Liver (tissue), 8 donors: ENCODE measurements at regions not wholly inside any gene's neighbourhood (a gene's known extent, or its start where the extent isn't known, plus 50 kb on each side); places are given as distances from the start of the nearest gene placed in this dataset.

Experiments used
- DNase-seq: peaks from one replicate; pipeline ENCODE4 v3.0.0-alpha.2; 2017; ENCODE audit warnings: low spot score
- H3K27ac ChIP-seq, 2 donors: one replicate each; pipeline ENCODE4 v1.7.0; 2013; ENCODE audit warnings: inconsistent platforms in 2 of 2, low read length in 2 of 2, control low read depth in 1 of 2, low read depth in 1 of 2, mild to moderate bottlenecking in 1 of 2
- H3K27me3 ChIP-seq, 4 donors: one replicate each; pipeline versions ENCODE4 v1.6.1 to v1.7.0; 2013; ENCODE audit warnings: low read length in 3 of 4, inconsistent platforms in 1 of 4, mild to moderate bottlenecking in 1 of 4, moderate library complexity in 1 of 4; ENCODE audit not compliant: control insufficient read depth in 4 of 4, insufficient read depth in 4 of 4
- H3K36me3 ChIP-seq, 4 donors: one replicate each; pipeline versions ENCODE4 v1.6.1 to v1.7.0; 2013; ENCODE audit warnings: low read length in 3 of 4, mild to moderate bottlenecking in 3 of 4, low read depth in 1 of 4, moderate library complexity in 1 of 4; ENCODE audit not compliant: control insufficient read depth in 4 of 4, insufficient read depth in 3 of 4
- H3K4me1 ChIP-seq, 4 donors: one replicate each; pipeline versions ENCODE4 v1.6.1 to v1.7.0; 2013; ENCODE audit warnings: low read length in 3 of 4, mild to moderate bottlenecking in 3 of 4, moderate library complexity in 1 of 4; ENCODE audit not compliant: control insufficient read depth in 4 of 4, insufficient read depth in 4 of 4
- H3K4me3 ChIP-seq, 3 donors: one replicate each; pipeline versions ENCODE4 v1.6.1 to v1.7.0; 2013; ENCODE audit warnings: low read length in 3 of 3, control low read depth in 1 of 3, low read depth in 1 of 3, mild to moderate bottlenecking in 1 of 3
- H3K9ac ChIP-seq, 2 donors: one replicate each; pipeline ENCODE4 v1.7.0; 2013; ENCODE audit warnings: low read length in 2 of 2, mild to moderate bottlenecking in 2 of 2, moderate library complexity in 2 of 2, control low read depth in 1 of 2, low read depth in 1 of 2
- H3K9me3 ChIP-seq, 4 donors: one replicate each; pipeline versions ENCODE4 v1.6.1 to v1.7.0; 2013; ENCODE audit warnings: low read length in 3 of 4; ENCODE audit not compliant: control insufficient read depth in 4 of 4
- CTCF ChIP-seq: fragments of 150-350 bp; IDR thresholded peaks from 2 replicates; pipeline ENCODE4 v1.5.1; 2017; ENCODE audit warnings: improper control_type of control experiment, low read depth, low read length; ENCODE audit not compliant: missing input control
- EGR1 ChIP-seq, 2 donors: IDR thresholded peaks; 2 replicates each; pipeline ENCODE4 v1.6.1; 2016 to 2018; ENCODE audit warnings: antibody characterized with exemption in 2 of 2, low read depth in 2 of 2
- FOXA1 ChIP-seq: IDR thresholded peaks from 2 replicates; pipeline ENCODE4 v1.6.1; 2016; ENCODE audit warnings: antibody characterized with exemption
- FOXA2 ChIP-seq: IDR thresholded peaks from 2 replicates; pipeline ENCODE4 v1.6.1; 2016; ENCODE audit warnings: antibody characterized with exemption
- GABPA ChIP-seq, 2 donors: IDR thresholded peaks in 1 of 2; conservative IDR thresholded peaks in 1 of 2; 2 replicates each; pipeline ENCODE4 v1.6.1; 2016; ENCODE audit warnings: antibody characterized with exemption in 2 of 2, mild to moderate bottlenecking in 1 of 2, moderate library complexity in 1 of 2
- HNF4G ChIP-seq: IDR thresholded peaks from 2 replicates; pipeline ENCODE4 v1.6.1; 2016; ENCODE audit warnings: antibody characterized with exemption
- JUND ChIP-seq, 2 donors: IDR thresholded peaks; 2 replicates each; pipeline ENCODE4 v1.6.1; 2016; ENCODE audit warnings: antibody characterized with exemption in 2 of 2
- MAX ChIP-seq: IDR thresholded peaks from 2 replicates; pipeline ENCODE4 v1.6.1; 2016; ENCODE audit warnings: antibody characterized with exemption
- NR2F2 ChIP-seq: IDR thresholded peaks from 2 replicates; pipeline ENCODE4 v1.6.1; 2016; ENCODE audit warnings: antibody characterized with exemption
- RAD21 ChIP-seq, 2 donors: IDR thresholded peaks; 2 replicates each; pipeline ENCODE4 v1.6.1; 2016; ENCODE audit warnings: antibody characterized with exemption in 2 of 2, mild to moderate bottlenecking in 2 of 2
- RXRA ChIP-seq, 2 donors: IDR thresholded peaks; 2 replicates each; pipeline ENCODE4 v1.6.1; 2017 to 2018; ENCODE audit warnings: antibody characterized with exemption in 2 of 2, mild to moderate bottlenecking in 1 of 2
- SP1 ChIP-seq: IDR thresholded peaks from 2 replicates; pipeline ENCODE4 v1.6.1; 2018; ENCODE audit warnings: antibody characterized with exemption, mild to moderate bottlenecking
- TAF1 ChIP-seq: conservative IDR thresholded peaks from 2 replicates; pipeline ENCODE4 v1.6.1; 2016; ENCODE audit warnings: antibody characterized with exemption, mild to moderate bottlenecking
- YY1 ChIP-seq: IDR thresholded peaks from 2 replicates; pipeline ENCODE4 v1.6.1; 2016; ENCODE audit warnings: antibody characterized with exemption, mild to moderate bottlenecking
- WGBS: extraction: QIAGEN DNeasy Blood & Tissue Kit; methylation state at CpG from one replicate; pipeline ENCODE4 v1.1.7; 2013; 5-methylcytosine and 5-hydroxymethylcytosine counted together
- TF ChIP-seq, protein P1 (sequence below): IDR thresholded peaks from 2 replicates; pipeline ENCODE4 v1.6.1; 2016; ENCODE audit warnings: antibody characterized with exemption, mild to moderate bottlenecking
- donor health status: healthy.
- donor health status: healthy.
- donor health status: healthy.
- donor health status: healthy.
- donor health status: healthy.

- TF ChIP-seq, protein P1, sequence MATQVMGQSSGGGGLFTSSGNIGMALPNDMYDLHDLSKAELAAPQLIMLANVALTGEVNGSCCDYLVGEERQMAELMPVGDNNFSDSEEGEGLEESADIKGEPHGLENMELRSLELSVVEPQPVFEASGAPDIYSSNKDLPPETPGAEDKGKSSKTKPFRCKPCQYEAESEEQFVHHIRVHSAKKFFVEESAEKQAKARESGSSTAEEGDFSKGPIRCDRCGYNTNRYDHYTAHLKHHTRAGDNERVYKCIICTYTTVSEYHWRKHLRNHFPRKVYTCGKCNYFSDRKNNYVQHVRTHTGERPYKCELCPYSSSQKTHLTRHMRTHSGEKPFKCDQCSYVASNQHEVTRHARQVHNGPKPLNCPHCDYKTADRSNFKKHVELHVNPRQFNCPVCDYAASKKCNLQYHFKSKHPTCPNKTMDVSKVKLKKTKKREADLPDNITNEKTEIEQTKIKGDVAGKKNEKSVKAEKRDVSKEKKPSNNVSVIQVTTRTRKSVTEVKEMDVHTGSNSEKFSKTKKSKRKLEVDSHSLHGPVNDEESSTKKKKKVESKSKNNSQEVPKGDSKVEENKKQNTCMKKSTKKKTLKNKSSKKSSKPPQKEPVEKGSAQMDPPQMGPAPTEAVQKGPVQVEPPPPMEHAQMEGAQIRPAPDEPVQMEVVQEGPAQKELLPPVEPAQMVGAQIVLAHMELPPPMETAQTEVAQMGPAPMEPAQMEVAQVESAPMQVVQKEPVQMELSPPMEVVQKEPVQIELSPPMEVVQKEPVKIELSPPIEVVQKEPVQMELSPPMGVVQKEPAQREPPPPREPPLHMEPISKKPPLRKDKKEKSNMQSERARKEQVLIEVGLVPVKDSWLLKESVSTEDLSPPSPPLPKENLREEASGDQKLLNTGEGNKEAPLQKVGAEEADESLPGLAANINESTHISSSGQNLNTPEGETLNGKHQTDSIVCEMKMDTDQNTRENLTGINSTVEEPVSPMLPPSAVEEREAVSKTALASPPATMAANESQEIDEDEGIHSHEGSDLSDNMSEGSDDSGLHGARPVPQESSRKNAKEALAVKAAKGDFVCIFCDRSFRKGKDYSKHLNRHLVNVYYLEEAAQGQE, result no peak
- TF ChIP-seq TAF1, result no peak
These were observed 83.1 kb downstream of the FAS start (continued) for GRCh38 chr10:89073719-89074118.

DNA sequence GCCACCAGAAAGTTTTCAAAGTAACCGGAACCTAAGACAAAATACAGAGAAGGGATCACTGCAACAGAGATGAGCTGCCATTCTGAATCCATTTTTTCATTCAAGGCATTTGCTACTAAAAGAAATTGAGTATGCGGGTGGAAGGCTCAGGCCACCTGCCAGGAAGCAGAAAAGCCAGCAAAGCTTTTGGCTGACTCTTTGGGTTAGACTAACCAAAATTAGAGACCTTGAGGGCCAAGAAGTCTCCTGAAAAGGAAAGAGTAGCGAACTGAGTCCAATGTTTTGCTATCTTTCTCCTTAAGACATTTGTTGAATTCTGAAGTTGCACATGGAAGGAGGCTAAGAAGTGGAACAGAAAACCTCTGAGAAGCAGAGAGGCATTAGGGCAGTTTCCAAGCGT is 79.0 kb downstream of the FAS start:
- H3K36me3 ChIP-seq, result no peaks in the 10 kb centered on the region
- DNase-seq, result no peak
- no peak overlapping the region for H3K27ac ChIP-seq

More for the DNA sequence above, 79.0 kb downstream of the FAS start:
- Histone ChIP-seq H3K4me3 (no peak overlapping the region), H3K9me3 (no peaks in the 10 kb centered on the region), H3K9ac (no peak overlapping the region), H3K27me3 (no peaks in the 10 kb centered on the region), H3K4me1 (no peaks in the 10 kb centered on the region)
- WGBS, result 89% methylated on average over 4 of the region's 4 CpGs
- TF ChIP-seq FOXA2 (no peak), RAD21 (IDR thresholded peaks at IDR 0.05) (no peak), HNF4G (no peak), JUND (IDR thresholded peaks at IDR 0.05) (no peak), RXRA (IDR thresholded peaks at IDR 0.05) (no peak), TAF1 (no peak), YY1 (no peak), NR2F2 (no peak), SP1 (no peak), GABPA (IDR thresholded peaks at IDR 0.05 in 1 of 2, conservative IDR thresholded peaks at IDR 0.05 in 1 of 2) (no peak), CTCF (no peak), MAX (no peak), EGR1 (IDR thresholded peaks at IDR 0.05; ENCODE audit: low read depth in 2 of 2) (no peak), FOXA1 (no peak)
